GM18907 (cell line): ENCODE measurements at regions not wholly inside any gene's neighbourhood (a gene's known extent, or its start where the extent isn't known, plus 50 kb on each side); places are given as distances from the start of the nearest gene placed in this dataset.
"Not testable (repeated sequence)": the region's sequence is repeated elsewhere in the genome, so short reads cannot be mapped to it uniquely, and the experiment has no call there.

Experiments
- ATAC-seq: cut with Tn5 transposase; IDR thresholded peaks from one replicate; pipeline ENCODE4 v1.9.1; 2021; ENCODE audit warnings: mild to moderate bottlenecking, moderate library complexity; ENCODE audit not compliant: unreplicated experiment

- ATAC-seq = no peak
Observed at GRCh38 chr7:119228482-119228881, 1004.0 kb downstream of the ANKRD7 start.

GRCh38 chr7:119232091-119232490 is 1007.6 kb downstream of the ANKRD7 start:
- no peak for ATAC-seq

- no peak for ATAC-seq
Observed at GRCh38 chr7:119233015-119233414, 1008.5 kb downstream of the ANKRD7 start.

GRCh38 chr7:119252962-119253361 is 1020.0 kb upstream of the KCND2 start:
- ATAC-seq = no peak

- no peak for ATAC-seq
Observed at GRCh38 chr7:119254742-119255141, 1018.2 kb upstream of the KCND2 start.

- no peak for ATAC-seq
Observed at GRCh38 chr7:119256001-119256400, 1017.0 kb upstream of the KCND2 start.

- ATAC-seq = no peak
Observed at GRCh38 chr7:119256446-119257131, 1016.4 kb upstream of the KCND2 start.

- ATAC-seq = not testable (repeated sequence)
Observed at GRCh38 chr7:119266790-119267189, 1006.2 kb upstream of the KCND2 start.

- ATAC-seq = peak; percentile 98
Observed at GRCh38 chr7:119270045-119270464, 1002.9 kb upstream of the KCND2 start.

- ATAC-seq = peak; percentile 19
Observed at GRCh38 chr7:119270644-119271043, 1002.3 kb upstream of the KCND2 start.

- ATAC-seq = no peak
Observed at GRCh38 chr7:119271147-119271779, 1001.7 kb upstream of the KCND2 start.

- ATAC-seq = no peak
Observed at GRCh38 chr7:119281181-119281846, 991.7 kb upstream of the KCND2 start.

GRCh38 chr7:119283353-119283752 is 989.6 kb upstream of the KCND2 start:
- ATAC-seq = no peak

GRCh38 chr7:119288416-119288815 is 984.6 kb upstream of the KCND2 start:
- ATAC-seq = no peak

GRCh38 chr7:119300341-119300740 is 972.6 kb upstream of the KCND2 start:
- not testable (repeated sequence) for ATAC-seq

- no peak for ATAC-seq
Observed at GRCh38 chr7:119320316-119320715, 952.7 kb upstream of the KCND2 start.

GRCh38 chr7:119329715-119330114 is 943.3 kb upstream of the KCND2 start:
- no peak for ATAC-seq

- no peak for ATAC-seq
Observed at GRCh38 chr7:119335405-119335804, 937.6 kb upstream of the KCND2 start.

- no peak for ATAC-seq
Observed at GRCh38 chr7:119341822-119342221, 931.2 kb upstream of the KCND2 start.

- ATAC-seq = no peak
Observed at GRCh38 chr7:119343289-119343688, 929.7 kb upstream of the KCND2 start.

- ATAC-seq = no peak
Observed at GRCh38 chr7:119344466-119344865, 928.5 kb upstream of the KCND2 start.

- no peak for ATAC-seq
Observed at GRCh38 chr7:119348491-119348890, 924.5 kb upstream of the KCND2 start.
